HG02610 (cell line): ENCODE measurements at regions not wholly inside any gene's neighbourhood (a gene's known extent, or its start where the extent isn't known, plus 50 kb on each side); places are given as distances from the start of the nearest gene placed in this dataset.

Experiments
- ATAC-seq: cut with Tn5 transposase; IDR thresholded peaks from one replicate; pipeline ENCODE4 v1.9.1; 2021; ENCODE audit warnings: mild to moderate bottlenecking, moderate library complexity; ENCODE audit not compliant: unreplicated experiment

- no peak for ATAC-seq
These were observed 174.6 kb downstream of the CCDC71L start for GRCh38 chr7:106486331-106486730.

GRCh38 chr7:106485919-106486318, 175.0 kb downstream of the CCDC71L start:
- no peak for ATAC-seq

GRCh38 chr7:106485031-106485551, 175.9 kb downstream of the CCDC71L start:
- peak; percentile 64 for ATAC-seq

- ATAC-seq, result no peak
These were observed 176.4 kb downstream of the CCDC71L start for GRCh38 chr7:106484562-106484961.

GRCh38 chr7:106482091-106482490, 178.9 kb downstream of the CCDC71L start:
- ATAC-seq, result no peak

- ATAC-seq, result peak; percentile 13
These were observed 180.3 kb downstream of the CCDC71L start for GRCh38 chr7:106480616-106481031.

GRCh38 chr7:106480161-106480579, 180.8 kb downstream of the CCDC71L start:
- ATAC-seq, result peak; percentile 64

GRCh38 chr7:106476751-106477150, 184.2 kb downstream of the CCDC71L start:
- no peak for ATAC-seq

GRCh38 chr7:106472741-106473140, 188.0 kb upstream of the NAMPT start:
- ATAC-seq, result no peak

- ATAC-seq, result no peak
These were observed 187.1 kb upstream of the NAMPT start for GRCh38 chr7:106471686-106472440.

GRCh38 chr7:106471021-106471420, 186.2 kb upstream of the NAMPT start:
- ATAC-seq, result no peak

- no peak for ATAC-seq
These were observed 182.1 kb upstream of the NAMPT start for GRCh38 chr7:106466867-106467266.

- ATAC-seq, result no peak
These were observed 181.1 kb upstream of the NAMPT start for GRCh38 chr7:106465704-106466468.

- peak; percentile 66 for ATAC-seq
These were observed 179.9 kb upstream of the NAMPT start for GRCh38 chr7:106464651-106465050.

GRCh38 chr7:106463851-106464611, 179.2 kb upstream of the NAMPT start:
- peak; percentile 29 for ATAC-seq

- ATAC-seq, result no peak
These were observed 178.2 kb upstream of the NAMPT start for GRCh38 chr7:106462914-106463482.

GRCh38 chr7:106462365-106462859, 177.6 kb upstream of the NAMPT start:
- ATAC-seq, result no peak

GRCh38 chr7:106460792-106461254, 176.0 kb upstream of the NAMPT start:
- no peak for ATAC-seq

- no peak for ATAC-seq
These were observed 174.8 kb upstream of the NAMPT start for GRCh38 chr7:106459397-106460072.

- ATAC-seq, result no peak
These were observed 172.9 kb upstream of the NAMPT start for GRCh38 chr7:106457678-106458077.
